T-helper 1 cell treated with Interleukin-12 subunit alpha and Interleukin-12 subunit beta and Interleukin-4 antibody, amounts not matched to agents 30 μg/mL and 1 μg/mL, for 36 hours (primary cell): ENCODE measurements at regions not wholly inside any gene's neighbourhood (a gene's known extent, or its start where the extent isn't known, plus 50 kb on each side); places are given as distances from the start of the nearest gene placed in this dataset.
"Not testable (repeated sequence)": the region's sequence is repeated elsewhere in the genome, so short reads cannot be mapped to it uniquely, and the experiment has no call there.

Experiments used
- H3K27ac Mint-ChIP-seq: one replicate; pipeline ENCODE4 v1.8.0; 2021; ENCODE audit warnings: mild to moderate bottlenecking, mixed read lengths
- H3K27me3 Mint-ChIP-seq: one replicate; pipeline ENCODE4 v1.8.0; 2021; ENCODE audit warnings: low read depth, mixed read lengths
- H3K36me3 Mint-ChIP-seq: one replicate; pipeline ENCODE4 v1.8.0; 2021; ENCODE audit warnings: low read depth, mixed read lengths
- H3K4me1 Mint-ChIP-seq: one replicate; pipeline ENCODE4 v1.8.0; 2021; ENCODE audit warnings: low read depth, mixed read lengths
- H3K4me3 Mint-ChIP-seq: one replicate; pipeline ENCODE4 v1.8.0; 2021; ENCODE audit warnings: mild to moderate bottlenecking, moderate library complexity, mixed read lengths
- H3K9me3 Mint-ChIP-seq: one replicate; pipeline ENCODE4 v1.8.0; 2021; ENCODE audit warnings: mixed read lengths

DNA sequence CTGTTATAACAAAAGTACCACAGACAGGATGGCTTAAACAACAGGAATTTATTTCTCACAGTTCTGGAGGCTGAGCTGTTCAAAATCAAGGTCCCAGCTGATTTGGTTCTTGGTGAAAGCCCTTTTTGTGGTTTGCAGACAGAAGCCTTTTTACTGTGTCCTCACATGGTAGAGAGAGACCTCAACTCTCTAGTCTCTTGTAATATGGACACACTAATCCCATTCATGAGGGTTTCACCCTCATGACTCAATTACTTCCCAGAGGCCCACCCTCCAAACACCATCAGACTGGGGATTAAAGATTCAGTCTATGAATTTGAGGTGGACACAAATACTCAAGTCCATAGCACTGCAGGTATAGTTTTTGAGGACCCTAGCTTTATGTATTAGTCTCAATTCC lies 97.3 kb upstream of the WIPF3 start:
- not testable (repeated sequence) for H3K27ac Mint-ChIP-seq, H3K27me3 Mint-ChIP-seq, H3K36me3 Mint-ChIP-seq, H3K4me1 Mint-ChIP-seq, H3K4me3 Mint-ChIP-seq, H3K9me3 Mint-ChIP-seq

DNA sequence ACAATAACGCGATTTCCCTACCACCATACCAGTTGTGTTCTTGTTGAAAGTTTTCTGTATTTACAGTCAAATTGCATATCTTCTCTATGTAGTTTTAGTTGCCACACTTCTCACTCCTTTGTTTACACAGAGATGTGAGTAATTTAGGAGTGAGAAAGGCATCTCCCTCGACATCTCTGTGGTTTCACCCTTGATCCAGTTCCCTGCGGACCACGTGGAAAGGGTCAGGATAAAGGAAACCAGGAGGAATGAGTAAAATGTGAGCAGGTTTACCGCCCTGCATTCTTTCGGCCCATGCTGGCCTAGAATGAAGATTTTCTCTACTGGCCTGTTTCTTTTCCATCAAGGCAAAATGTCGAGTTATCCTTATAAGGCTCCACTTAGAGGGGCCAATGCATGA lies 83.2 kb upstream of the WIPF3 start:
- H3K4me1 Mint-ChIP-seq, H3K4me3 Mint-ChIP-seq, H3K36me3 Mint-ChIP-seq, H3K27me3 Mint-ChIP-seq, H3K9me3 Mint-ChIP-seq, H3K27ac Mint-ChIP-seq: not testable (repeated sequence)

DNA sequence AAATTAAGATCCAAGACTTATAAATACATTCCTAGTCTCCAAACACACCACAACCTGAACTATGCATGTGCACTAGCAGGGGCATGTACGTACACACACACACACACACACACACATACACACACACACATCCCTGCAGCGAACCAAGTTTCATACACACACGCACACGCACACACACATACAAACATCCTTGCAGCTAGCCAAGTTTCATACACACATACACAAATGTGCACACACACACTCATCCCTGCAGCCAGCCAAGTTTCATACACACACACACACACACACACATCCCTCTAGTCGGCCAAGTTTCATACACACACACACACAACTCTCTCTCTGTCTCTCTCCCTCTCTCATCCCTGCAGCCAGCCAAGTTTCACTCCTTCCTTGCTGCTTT lies 82.7 kb upstream of the WIPF3 start:
- H3K4me3 Mint-ChIP-seq, result no peak overlapping the region
- no peaks in the 10 kb centered on the region for H3K9me3 Mint-ChIP-seq
- H3K36me3 Mint-ChIP-seq, result no peaks in the 10 kb centered on the region
- no peak overlapping the region for H3K27ac Mint-ChIP-seq
- H3K4me1 Mint-ChIP-seq, result no peaks in the 10 kb centered on the region
- H3K27me3 Mint-ChIP-seq, result no peaks in the 10 kb centered on the region

DNA sequence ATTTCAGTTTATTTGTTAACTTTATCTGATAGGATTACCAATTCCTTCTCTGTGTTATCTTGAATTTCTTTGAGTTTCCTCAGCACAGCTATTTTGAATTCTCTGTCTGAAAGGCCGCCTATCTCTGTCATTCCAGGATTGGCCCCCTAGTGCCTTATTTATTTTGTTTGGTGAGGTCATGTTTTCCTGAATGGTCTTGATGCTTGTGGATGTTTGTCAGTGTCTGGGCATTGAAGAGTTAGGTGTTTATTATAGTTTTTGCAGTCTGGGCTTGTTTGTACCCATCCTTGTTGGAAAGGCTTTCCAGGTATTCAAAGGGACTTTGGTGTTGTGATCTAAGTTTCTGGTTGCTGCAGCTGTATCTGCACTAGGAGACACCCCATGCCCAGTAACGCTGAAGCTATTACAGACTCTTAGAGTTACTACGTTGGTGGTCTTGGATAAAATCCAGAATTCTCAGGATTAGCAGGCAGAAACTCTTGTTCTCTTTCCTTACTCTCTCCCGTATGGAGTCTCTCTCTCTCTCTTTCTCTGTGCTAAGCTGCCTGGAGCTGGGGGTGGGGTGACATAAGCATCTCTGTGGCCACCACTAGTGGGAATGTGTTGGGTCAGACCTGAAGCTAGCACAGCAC lies 76.7 kb upstream of the WIPF3 start:
- H3K9me3 Mint-ChIP-seq, H3K4me1 Mint-ChIP-seq, H3K27ac Mint-ChIP-seq, H3K4me3 Mint-ChIP-seq, H3K27me3 Mint-ChIP-seq, H3K36me3 Mint-ChIP-seq: not testable (repeated sequence)

DNA sequence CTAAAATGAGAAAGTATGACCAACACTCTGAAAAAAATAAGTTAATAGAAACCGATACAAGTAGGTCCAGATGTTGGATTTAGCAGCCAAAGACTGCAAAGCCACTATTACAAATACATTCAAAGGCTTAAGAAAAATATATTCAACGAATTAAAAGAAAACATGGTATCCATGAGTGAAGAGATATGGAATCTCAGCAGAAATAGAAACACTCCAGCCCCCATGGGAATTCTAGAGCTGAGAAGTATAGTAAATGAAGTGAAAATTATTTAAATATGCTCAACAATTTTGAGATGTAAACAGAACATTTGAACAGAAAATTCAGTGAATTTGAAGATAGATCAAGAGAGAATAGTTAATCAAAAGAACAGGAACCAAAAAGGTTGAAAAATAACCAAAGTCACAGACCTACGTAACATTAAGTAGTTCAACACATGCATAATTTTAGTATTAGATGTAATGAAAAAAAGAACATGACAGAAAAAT lies 72.0 kb upstream of the WIPF3 start:
- Mint-ChIP-seq H3K27ac (no peak overlapping the region), H3K36me3 (no peaks in the 10 kb centered on the region), H3K9me3 (no peaks in the 10 kb centered on the region), H3K4me1 (no peaks in the 10 kb centered on the region), H3K4me3 (no peak overlapping the region), H3K27me3 (peaks cover 5% of the 10 kb centered on the region)

DNA sequence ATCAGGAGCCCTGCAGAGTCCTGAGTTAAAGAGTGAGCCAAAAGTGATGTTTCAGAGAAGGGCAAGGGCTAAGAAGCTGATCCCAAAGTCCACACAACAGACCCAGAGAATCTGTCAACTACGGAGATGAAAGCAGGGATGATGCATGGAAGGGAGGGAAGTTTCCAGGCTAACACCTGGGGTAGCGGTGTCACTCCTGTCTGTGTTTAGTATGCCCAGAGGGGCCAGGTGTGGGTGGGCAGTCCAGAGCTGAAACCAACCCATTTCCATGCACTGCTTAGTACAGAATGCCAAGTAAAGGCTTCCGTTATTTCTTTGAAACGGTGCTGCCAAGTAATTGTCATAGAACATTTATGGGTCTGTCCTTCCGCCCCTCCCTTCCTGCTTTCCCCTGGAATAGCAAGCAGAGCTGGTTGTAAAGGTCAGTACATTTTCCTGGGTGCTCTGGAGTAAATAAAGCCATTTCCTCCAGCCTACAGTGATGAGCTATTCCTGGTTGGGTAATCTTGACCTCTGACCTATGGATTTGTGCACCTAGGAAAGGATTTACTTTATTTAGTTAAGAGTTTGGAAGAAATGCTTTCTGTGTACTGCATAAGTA lies 58.6 kb upstream of the WIPF3 start:
- H3K27me3 Mint-ChIP-seq, H3K36me3 Mint-ChIP-seq, H3K4me3 Mint-ChIP-seq, H3K4me1 Mint-ChIP-seq, H3K27ac Mint-ChIP-seq, H3K9me3 Mint-ChIP-seq: not testable (repeated sequence)

DNA sequence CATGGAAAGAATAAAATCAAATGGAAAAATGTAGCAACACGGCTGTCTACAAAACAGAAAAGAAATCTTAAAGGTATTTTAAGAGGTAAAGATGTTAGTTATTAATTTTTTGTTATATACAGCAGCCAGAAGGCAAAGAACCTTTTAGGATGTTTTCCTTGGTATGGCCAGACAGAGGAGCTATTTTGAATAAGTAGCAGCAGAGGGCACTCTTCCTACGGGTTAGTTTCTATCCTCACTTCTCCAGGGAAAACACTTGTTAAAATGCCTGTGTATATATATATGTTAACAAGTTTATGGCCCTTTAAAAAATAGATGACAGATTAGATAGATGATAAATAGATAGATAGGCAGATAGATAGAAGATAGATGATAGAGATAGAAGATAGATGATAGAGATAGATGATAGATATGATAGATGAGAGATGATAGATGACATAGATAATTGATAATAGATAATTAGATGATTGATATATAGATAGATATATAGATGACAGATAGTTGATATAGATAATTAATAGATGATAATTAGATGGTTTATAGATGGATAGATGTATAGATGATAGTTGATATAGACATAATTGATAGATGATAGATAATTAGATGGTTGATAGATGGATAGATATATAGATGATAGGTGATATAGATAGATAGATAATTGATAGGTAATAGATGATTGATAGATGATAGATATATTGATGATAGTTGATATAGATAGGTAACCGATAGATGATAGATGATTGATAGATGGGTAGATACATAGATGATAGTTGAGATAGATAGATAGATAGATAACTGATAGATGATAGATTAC lies 57.8 kb upstream of the WIPF3 start:
- Mint-ChIP-seq H3K27me3 (no peaks in the 10 kb centered on the region), H3K4me1 (no peaks in the 10 kb centered on the region), H3K4me3 (no peak overlapping the region), H3K27ac (no peak overlapping the region), H3K9me3 (no peaks in the 10 kb centered on the region), H3K36me3 (no peaks in the 10 kb centered on the region)

DNA sequence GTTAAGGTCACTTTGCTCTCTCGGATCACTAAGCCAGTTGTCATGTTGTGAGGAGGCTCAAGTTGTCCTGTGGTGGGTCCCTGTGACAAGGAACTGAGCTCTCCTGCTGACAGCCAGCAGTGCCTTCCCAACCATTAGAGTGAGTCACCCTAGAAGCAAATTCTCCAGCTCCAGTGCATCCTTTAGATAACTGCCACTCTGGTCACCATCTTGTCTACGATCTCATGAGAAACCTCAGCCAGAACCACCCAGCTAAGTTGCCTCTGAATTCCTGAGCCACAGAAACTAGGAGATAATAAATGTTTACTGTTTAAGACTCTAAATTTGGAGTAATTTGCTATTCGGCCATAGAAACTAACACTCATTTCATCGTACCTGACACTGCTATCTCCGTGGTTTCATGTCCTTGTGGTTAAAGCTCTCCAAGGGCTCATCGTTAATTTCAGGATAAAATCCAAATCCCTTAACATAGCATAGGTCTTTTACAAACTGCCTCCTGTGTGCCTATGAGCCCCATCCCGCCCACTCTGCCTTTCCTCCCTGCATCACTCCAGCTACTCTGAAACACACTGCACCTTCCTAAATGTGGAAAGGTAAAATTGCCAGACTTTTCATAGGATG lies 56.5 kb upstream of the WIPF3 start:
- Mint-ChIP-seq H3K9me3 (no peaks in the 10 kb centered on the region), H3K4me1 (no peaks in the 10 kb centered on the region), H3K27ac (no peak overlapping the region), H3K27me3 (no peaks in the 10 kb centered on the region), H3K4me3 (no peak overlapping the region), H3K36me3 (no peaks in the 10 kb centered on the region)

DNA sequence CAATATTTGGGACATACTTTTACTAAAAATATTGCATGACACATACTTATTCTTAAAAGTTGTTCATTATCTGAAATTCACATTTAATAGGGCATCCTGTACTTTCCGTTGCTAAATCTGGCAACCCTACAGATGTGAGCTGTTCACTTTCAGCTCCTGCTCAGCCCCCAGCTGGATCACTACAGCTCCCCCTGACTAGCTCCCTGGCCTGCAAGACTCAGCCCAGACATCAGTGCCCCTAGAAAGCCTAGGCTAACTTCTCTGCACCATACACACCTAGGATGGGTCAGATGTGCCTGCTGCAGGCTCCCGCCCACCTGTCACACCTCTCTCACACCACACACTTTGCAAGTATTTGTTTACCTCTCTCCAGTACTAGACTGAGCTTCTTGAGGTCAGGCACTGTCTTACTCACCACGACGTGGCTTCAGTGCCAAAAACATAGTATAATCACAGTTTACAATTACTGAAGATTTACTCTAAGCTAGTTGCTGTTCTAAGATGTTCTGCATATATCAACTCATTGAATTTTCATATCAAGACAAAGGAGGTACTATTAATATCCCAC lies 55.9 kb upstream of the WIPF3 start:
- H3K4me3 Mint-ChIP-seq, H3K9me3 Mint-ChIP-seq, H3K36me3 Mint-ChIP-seq: not testable (repeated sequence)

DNA sequence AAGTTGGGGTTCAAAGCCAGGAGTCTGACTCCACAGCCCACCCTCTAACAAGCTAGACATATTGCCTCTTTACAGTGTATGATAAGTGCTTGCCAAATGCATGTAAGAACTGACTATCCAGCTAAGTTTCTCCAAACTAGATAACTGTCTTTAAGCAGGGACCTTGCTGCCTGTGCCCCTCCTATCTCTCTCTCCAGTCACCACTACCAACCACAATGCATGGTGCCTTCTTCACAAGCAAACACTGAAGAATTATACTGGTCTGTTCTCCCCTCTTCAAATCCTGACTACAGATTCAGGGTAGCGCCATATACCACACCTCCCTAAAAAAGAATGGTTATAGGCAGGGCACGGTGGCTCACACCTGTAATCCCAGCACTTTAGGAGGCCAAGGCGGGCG lies 55.3 kb upstream of the WIPF3 start:
- H3K9me3 Mint-ChIP-seq, H3K36me3 Mint-ChIP-seq, H3K27ac Mint-ChIP-seq, H3K4me3 Mint-ChIP-seq, H3K27me3 Mint-ChIP-seq, H3K4me1 Mint-ChIP-seq: not testable (repeated sequence)

More for the DNA sequence above, 55.9 kb upstream of the WIPF3 start:
- H3K27ac Mint-ChIP-seq, H3K27me3 Mint-ChIP-seq, H3K4me1 Mint-ChIP-seq: not testable (repeated sequence)

DNA sequence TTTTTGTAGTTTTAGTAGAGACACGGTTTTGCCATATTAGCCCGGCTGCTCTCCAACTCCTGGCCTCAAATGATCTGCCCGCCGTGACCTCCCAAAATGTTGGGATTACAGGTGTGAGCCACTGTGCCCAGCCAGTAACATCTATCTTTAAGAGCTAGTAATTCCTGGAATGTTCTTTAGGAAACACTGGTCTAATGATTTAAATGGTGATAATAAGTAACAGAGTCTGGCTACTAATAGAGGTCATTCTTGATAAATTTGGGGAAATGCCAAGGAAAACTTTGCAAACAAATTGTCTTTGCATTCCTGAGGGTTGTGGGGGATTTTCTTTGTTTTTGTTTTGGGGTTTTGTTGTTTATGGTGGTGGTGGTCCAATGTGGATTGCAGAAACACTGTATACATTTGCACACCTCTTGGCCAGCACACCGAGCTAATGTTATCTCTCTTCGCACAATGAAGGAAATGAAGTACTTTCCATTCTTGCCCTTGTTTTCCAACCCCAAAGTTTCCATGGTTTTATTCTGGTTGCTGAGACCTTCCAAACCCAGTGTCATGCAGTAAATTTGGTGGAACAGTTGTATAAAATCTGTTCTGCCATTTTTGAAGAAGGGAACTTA lies 51.3 kb upstream of the WIPF3 start:
- H3K27ac Mint-ChIP-seq, result no peak overlapping the region
- H3K4me1 Mint-ChIP-seq, result no peaks in the 10 kb centered on the region
- H3K36me3 Mint-ChIP-seq, result no peaks in the 10 kb centered on the region
- H3K9me3 Mint-ChIP-seq, result no peaks in the 10 kb centered on the region
- H3K4me3 Mint-ChIP-seq, result no peak overlapping the region
- H3K27me3 Mint-ChIP-seq, result peaks cover 3% of the 10 kb centered on the region
